Lower lobe of right lung (tissue), 2 donors: ENCODE measurements at regions not wholly inside any gene's neighbourhood (a gene's known extent, or its start where the extent isn't known, plus 50 kb on each side); places are given as distances from the start of the nearest gene placed in this dataset.
"Not testable (repeated sequence)": the region's sequence is repeated elsewhere in the genome, so short reads cannot be mapped to it uniquely, and the experiment has no call there.

Experiments
- ATAC-seq, 2 donors: fragments of 200-7000 bp; cut with Tn5 transposase; one replicate each; pipeline ENCODE4 v1.9.1; 2020 to 2022; ENCODE audit warnings: mild to moderate bottlenecking in 2 of 2, moderate library complexity in 2 of 2
- DNase-seq: peaks from one replicate; pipeline ENCODE4 v3.0.0-alpha.2; 2020
- H3K27ac ChIP-seq: fragments of 200-600 bp; one replicate; pipeline ENCODE4 v1.8.0; 2022
- H3K27me3 ChIP-seq: fragments of 200-600 bp; one replicate; pipeline ENCODE4 v1.8.0; 2022; ENCODE audit warnings: low read depth
- H3K36me3 ChIP-seq: fragments of 200-600 bp; one replicate; pipeline ENCODE4 v1.8.0; 2022; ENCODE audit warnings: mild to moderate bottlenecking
- H3K4me1 ChIP-seq: fragments of 200-600 bp; one replicate; pipeline ENCODE4 v1.8.0; 2022
- H3K4me3 ChIP-seq: fragments of 200-600 bp; one replicate; pipeline ENCODE4 v1.8.0; 2022; ENCODE audit warnings: mild to moderate bottlenecking
- H3K9me3 ChIP-seq: fragments of 200-600 bp; one replicate; pipeline ENCODE4 v1.8.0; 2022
- CTCF ChIP-seq: fragments of 200-600 bp; IDR thresholded peaks from one replicate; pipeline ENCODE4 v1.8.0; 2022; ENCODE audit warnings: antibody characterized with exemption, mild to moderate bottlenecking
- intact Hi-C: fragments of 100-400 bp; cut with DNase I; formaldehyde crosslinking; loops from one replicate; pipeline ENCODE4 v1.11.0; 2022
- donor health status: DM: no; HTN: yes; CAD: no; lungs with severe emphysema.

- Histone ChIP-seq H3K27me3 (no peaks in the 10 kb centered on the region), H3K27ac (no peak overlapping the region), H3K4me1 (no peaks in the 10 kb centered on the region), H3K4me3 (no peak overlapping the region), H3K36me3 (no peaks in the 10 kb centered on the region), H3K9me3 (no peaks in the 10 kb centered on the region)
- no peak for DNase-seq
- ATAC-seq, result no peak
- TF ChIP-seq CTCF, result no peak
- intact Hi-C loops, result no loop called here
Observed at GRCh38 chr5:42163083-42163482, 238.0 kb downstream of the FBXO4 start.

GRCh38 chr5:42168091-42168670 lies 243.1 kb downstream of the FBXO4 start:
- Histone ChIP-seq H3K9me3 (no peaks in the 10 kb centered on the region), H3K4me1 (no peaks in the 10 kb centered on the region), H3K27ac (no peak overlapping the region), H3K36me3 (no peaks in the 10 kb centered on the region), H3K4me3 (no peak overlapping the region), H3K27me3 (no peaks in the 10 kb centered on the region)
- TF ChIP-seq CTCF, result no peak
- intact Hi-C loops, result no loop called here
- DNase-seq (no peak), ATAC-seq (no peak)

GRCh38 chr5:42176118-42176517 lies 247.1 kb upstream of the GHR start:
- H3K27ac ChIP-seq, DNase-seq, ATAC-seq, H3K9me3 ChIP-seq, H3K4me1 ChIP-seq, H3K27me3 ChIP-seq, H3K36me3 ChIP-seq, intact Hi-C loops, H3K4me3 ChIP-seq: not testable (repeated sequence)

GRCh38 chr5:42179843-42180242 lies 243.4 kb upstream of the GHR start:
- H3K27me3 ChIP-seq, DNase-seq, H3K4me1 ChIP-seq, H3K9me3 ChIP-seq, H3K36me3 ChIP-seq, ATAC-seq, intact Hi-C loops, H3K27ac ChIP-seq, H3K4me3 ChIP-seq: not testable (repeated sequence)

GRCh38 chr5:42216904-42217303 lies 206.3 kb upstream of the GHR start:
- H3K4me3 ChIP-seq, result no peak overlapping the region
- intact Hi-C loops, result no loop called here
- ATAC-seq (no peak), DNase-seq (no peak)
- no peaks in the 10 kb centered on the region for H3K27me3 ChIP-seq
- no peaks in the 10 kb centered on the region for H3K36me3 ChIP-seq
- H3K9me3 ChIP-seq, result no peaks in the 10 kb centered on the region
- no peaks in the 10 kb centered on the region for H3K4me1 ChIP-seq
- no peak for TF ChIP-seq CTCF
- H3K27ac ChIP-seq, result no peak overlapping the region

GRCh38 chr5:42217791-42218190 lies 205.4 kb upstream of the GHR start:
- intact Hi-C loops, result no loop called here
- Histone ChIP-seq H3K4me3 (no peak overlapping the region), H3K27ac (no peak overlapping the region), H3K4me1 (no peaks in the 10 kb centered on the region), H3K27me3 (no peaks in the 10 kb centered on the region), H3K9me3 (no peaks in the 10 kb centered on the region), H3K36me3 (no peaks in the 10 kb centered on the region)
- no peak for DNase-seq
- no peak for TF ChIP-seq CTCF
- ATAC-seq, result no peak

GRCh38 chr5:42225009-42225408 lies 198.2 kb upstream of the GHR start:
- ATAC-seq (no peak), DNase-seq (no peak)
- intact Hi-C loops, result no loop called here
- TF ChIP-seq CTCF, result no peak
- Histone ChIP-seq H3K36me3 (no peaks in the 10 kb centered on the region), H3K9me3 (no peaks in the 10 kb centered on the region), H3K4me1 (no peaks in the 10 kb centered on the region), H3K27ac (no peak overlapping the region), H3K4me3 (no peak overlapping the region), H3K27me3 (no peaks in the 10 kb centered on the region)
